SK-N-SH treated with all-trans-retinoic acid at 6 μM for 48 hours (cell line): ENCODE measurements at regions not wholly inside any gene's neighbourhood (a gene's known extent, or its start where the extent isn't known, plus 50 kb on each side); places are given as distances from the start of the nearest gene placed in this dataset.

ENCODE experiments used
- CSDC2 ChIP-seq: fragments of 250-450 bp; sonication (Bioruptor Pico); IDR thresholded peaks from 2 replicates; pipeline ENCODE4 v1.5.0; 2020; ENCODE audit warnings: mild to moderate bottlenecking, moderate library complexity
- CSRNP3 ChIP-seq: fragments of 250-450 bp; sonication (Bioruptor Pico); IDR thresholded peaks from 2 replicates; pipeline ENCODE4 v1.5.1; 2021; ENCODE audit warnings: mild to moderate bottlenecking, moderate library complexity
- GLIS3 ChIP-seq: fragments of 250-450 bp; sonication (Bioruptor Pico); IDR thresholded peaks from 2 replicates; pipeline ENCODE4 v1.5.0; 2020; ENCODE audit warnings: mild to moderate bottlenecking, moderate library complexity
- ISL1 ChIP-seq: fragments of 250-450 bp; sonication (Bioruptor Pico); IDR thresholded peaks from 2 replicates; pipeline ENCODE4 v2.1.2; 2022; ENCODE audit warnings: mild to moderate bottlenecking, moderate library complexity
- RARB ChIP-seq: fragments of 250-450 bp; sonication (Bioruptor Pico); IDR thresholded peaks from 2 replicates; pipeline ENCODE4 v1.8.0; 2021; ENCODE audit warnings: mild to moderate bottlenecking, moderate library complexity
- SNAI2 ChIP-seq: fragments of 250-450 bp; sonication (Bioruptor Pico); IDR thresholded peaks from 2 replicates; pipeline ENCODE4 v1.5.0; 2020; ENCODE audit warnings: mild to moderate bottlenecking, moderate library complexity
- TCF4 ChIP-seq: fragments of 250-450 bp; sonication (Bioruptor Pico); IDR thresholded peaks from 2 replicates; pipeline ENCODE4 v1.8.0; 2021; ENCODE audit warnings: mild to moderate bottlenecking, moderate library complexity, borderline replicate concordance
- ZC3H10 ChIP-seq: fragments of 250-450 bp; sonication (Bioruptor Pico); IDR thresholded peaks from 2 replicates; pipeline ENCODE4 v1.5.1; 2021; ENCODE audit warnings: mild to moderate bottlenecking, moderate library complexity
- ZFP3 ChIP-seq: fragments of 250-450 bp; sonication (Bioruptor Pico); IDR thresholded peaks from 2 replicates; pipeline ENCODE4 v1.5.0; 2020; ENCODE audit warnings: mild to moderate bottlenecking, moderate library complexity
- ZFP30 ChIP-seq: fragments of 450-650 bp; formaldehyde crosslinking; IDR thresholded peaks from 2 replicates; pipeline ENCODE4 v1.5.0; 2022; ENCODE audit warnings: mild to moderate bottlenecking, moderate library complexity
- ZNF565 ChIP-seq: fragments of 450-650 bp; formaldehyde crosslinking; conservative IDR thresholded peaks from 2 replicates; pipeline ENCODE4 v1.5.0; 2020; ENCODE audit warnings: low read depth, mild to moderate bottlenecking, moderate library complexity
- TF ChIP-seq, protein P1 (sequence below): fragments of 250-450 bp; sonication (Bioruptor Pico); IDR thresholded peaks from 2 replicates; pipeline ENCODE4 v1.8.0; 2021; ENCODE audit warnings: low read depth, mild to moderate bottlenecking, moderate library complexity, borderline replicate concordance
- TF ChIP-seq, protein P2 (sequence below): fragments of 250-450 bp; sonication (Bioruptor Pico); IDR thresholded peaks from 2 replicates; pipeline ENCODE4 v1.5.0; 2020; ENCODE audit warnings: mild to moderate bottlenecking, moderate library complexity
- TF ChIP-seq, protein P3 (sequence below): fragments of 250-450 bp; sonication (Bioruptor Pico); IDR thresholded peaks from 2 replicates; pipeline ENCODE4 v1.8.0; 2020; ENCODE audit warnings: mild to moderate bottlenecking, moderate library complexity, borderline replicate concordance

DNA sequence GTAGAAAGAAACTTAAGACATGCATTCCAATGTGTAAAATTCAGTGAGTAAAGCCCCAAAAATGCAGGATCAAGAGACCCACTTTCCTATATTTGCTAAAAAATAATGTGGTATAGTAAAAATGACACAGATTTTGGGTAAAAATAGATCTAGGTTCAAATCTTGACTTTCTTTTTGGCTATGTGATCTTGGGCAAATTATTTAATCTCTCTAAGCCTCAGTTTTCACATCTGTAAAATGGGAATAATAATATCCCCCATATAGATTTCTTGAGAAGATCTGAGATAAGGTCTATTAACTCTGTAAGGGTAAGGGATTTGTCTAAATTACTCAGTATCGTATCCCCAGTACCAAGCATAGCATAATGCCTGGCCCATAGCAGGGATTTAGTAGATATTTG lies 172.3 kb downstream of the CARTPT start:
- TF ChIP-seq CSRNP3 (CRISPR knock-in tag), result no peak
- TF ChIP-seq, protein P1, sequence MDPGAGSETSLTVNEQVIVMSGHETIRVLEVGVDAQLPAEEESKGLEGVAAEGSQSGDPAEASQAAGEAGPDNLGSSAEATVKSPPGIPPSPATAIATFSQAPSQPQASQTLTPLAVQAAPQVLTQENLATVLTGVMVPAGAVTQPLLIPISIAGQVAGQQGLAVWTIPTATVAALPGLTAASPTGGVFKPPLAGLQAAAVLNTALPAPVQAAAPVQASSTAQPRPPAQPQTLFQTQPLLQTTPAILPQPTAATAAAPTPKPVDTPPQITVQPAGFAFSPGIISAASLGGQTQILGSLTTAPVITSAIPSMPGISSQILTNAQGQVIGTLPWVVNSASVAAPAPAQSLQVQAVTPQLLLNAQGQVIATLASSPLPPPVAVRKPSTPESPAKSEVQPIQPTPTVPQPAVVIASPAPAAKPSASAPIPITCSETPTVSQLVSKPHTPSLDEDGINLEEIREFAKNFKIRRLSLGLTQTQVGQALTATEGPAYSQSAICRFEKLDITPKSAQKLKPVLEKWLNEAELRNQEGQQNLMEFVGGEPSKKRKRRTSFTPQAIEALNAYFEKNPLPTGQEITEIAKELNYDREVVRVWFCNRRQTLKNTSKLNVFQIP (CRISPR knock-in tag), result no peak
- no peak for TF ChIP-seq ISL1 (CRISPR knock-in tag)
- no peak for TF ChIP-seq TCF4 (CRISPR knock-in tag)
- no peak for TF ChIP-seq GLIS3 (CRISPR knock-in tag)
- no peak for TF ChIP-seq CSDC2 (CRISPR knock-in tag)
- no peak for TF ChIP-seq ZFP3 (CRISPR knock-in tag)
- no peak for TF ChIP-seq ZFP30 (CRISPR knock-in tag)
- no peak for TF ChIP-seq ZC3H10 (CRISPR knock-in tag)
- TF ChIP-seq ZNF565, result no peak
- TF ChIP-seq RARB, result no peak
- TF ChIP-seq, protein P2, sequence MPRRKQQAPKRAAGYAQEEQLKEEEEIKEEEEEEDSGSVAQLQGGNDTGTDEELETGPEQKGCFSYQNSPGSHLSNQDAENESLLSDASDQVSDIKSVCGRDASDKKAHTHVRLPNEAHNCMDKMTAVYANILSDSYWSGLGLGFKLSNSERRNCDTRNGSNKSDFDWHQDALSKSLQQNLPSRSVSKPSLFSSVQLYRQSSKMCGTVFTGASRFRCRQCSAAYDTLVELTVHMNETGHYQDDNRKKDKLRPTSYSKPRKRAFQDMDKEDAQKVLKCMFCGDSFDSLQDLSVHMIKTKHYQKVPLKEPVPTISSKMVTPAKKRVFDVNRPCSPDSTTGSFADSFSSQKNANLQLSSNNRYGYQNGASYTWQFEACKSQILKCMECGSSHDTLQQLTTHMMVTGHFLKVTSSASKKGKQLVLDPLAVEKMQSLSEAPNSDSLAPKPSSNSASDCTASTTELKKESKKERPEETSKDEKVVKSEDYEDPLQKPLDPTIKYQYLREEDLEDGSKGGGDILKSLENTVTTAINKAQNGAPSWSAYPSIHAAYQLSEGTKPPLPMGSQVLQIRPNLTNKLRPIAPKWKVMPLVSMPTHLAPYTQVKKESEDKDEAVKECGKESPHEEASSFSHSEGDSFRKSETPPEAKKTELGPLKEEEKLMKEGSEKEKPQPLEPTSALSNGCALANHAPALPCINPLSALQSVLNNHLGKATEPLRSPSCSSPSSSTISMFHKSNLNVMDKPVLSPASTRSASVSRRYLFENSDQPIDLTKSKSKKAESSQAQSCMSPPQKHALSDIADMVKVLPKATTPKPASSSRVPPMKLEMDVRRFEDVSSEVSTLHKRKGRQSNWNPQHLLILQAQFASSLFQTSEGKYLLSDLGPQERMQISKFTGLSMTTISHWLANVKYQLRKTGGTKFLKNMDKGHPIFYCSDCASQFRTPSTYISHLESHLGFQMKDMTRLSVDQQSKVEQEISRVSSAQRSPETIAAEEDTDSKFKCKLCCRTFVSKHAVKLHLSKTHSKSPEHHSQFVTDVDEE (CRISPR knock-in tag), result no peak
- TF ChIP-seq SNAI2, result no peak
- TF ChIP-seq, protein P3, sequence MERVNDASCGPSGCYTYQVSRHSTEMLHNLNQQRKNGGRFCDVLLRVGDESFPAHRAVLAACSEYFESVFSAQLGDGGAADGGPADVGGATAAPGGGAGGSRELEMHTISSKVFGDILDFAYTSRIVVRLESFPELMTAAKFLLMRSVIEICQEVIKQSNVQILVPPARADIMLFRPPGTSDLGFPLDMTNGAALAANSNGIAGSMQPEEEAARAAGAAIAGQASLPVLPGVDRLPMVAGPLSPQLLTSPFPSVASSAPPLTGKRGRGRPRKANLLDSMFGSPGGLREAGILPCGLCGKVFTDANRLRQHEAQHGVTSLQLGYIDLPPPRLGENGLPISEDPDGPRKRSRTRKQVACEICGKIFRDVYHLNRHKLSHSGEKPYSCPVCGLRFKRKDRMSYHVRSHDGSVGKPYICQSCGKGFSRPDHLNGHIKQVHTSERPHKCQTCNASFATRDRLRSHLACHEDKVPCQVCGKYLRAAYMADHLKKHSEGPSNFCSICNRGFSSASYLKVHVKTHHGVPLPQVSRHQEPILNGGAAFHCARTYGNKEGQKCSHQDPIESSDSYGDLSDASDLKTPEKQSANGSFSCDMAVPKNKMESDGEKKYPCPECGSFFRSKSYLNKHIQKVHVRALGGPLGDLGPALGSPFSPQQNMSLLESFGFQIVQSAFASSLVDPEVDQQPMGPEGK (CRISPR knock-in tag), result no peak
